CD4-positive, alpha-beta T cell (primary cell): ENCODE measurements at regions not wholly inside any gene's neighbourhood (a gene's known extent, or its start where the extent isn't known, plus 50 kb on each side); places are given as distances from the start of the nearest gene placed in this dataset.

Experiments
- ATAC-seq: fragments of 200-7000 bp; cut with Tn5 transposase; one replicate; pipeline ENCODE4 v1.10.0; 2022; ENCODE audit warnings: mild to moderate bottlenecking; ENCODE audit not compliant: poor library complexity
- CTCF ChIA-PET: fragments of 350-600 bp; sonication (Branson Sonifier 250); formaldehyde crosslinking; loops from one replicate; lab custom pipeline; 2021; ENCODE audit warnings: antibody characterized with exemption, inconsistent platforms; lab: Charles Lee
- POLR2A ChIA-PET: fragments of 350-600 bp; sonication (Branson Sonifier 250); formaldehyde crosslinking; loops from one replicate; lab custom pipeline; 2021; ENCODE audit warnings: antibody characterized with exemption, inconsistent platforms; lab: Charles Lee
- DNase-seq, 14 experiments: peaks; one replicate each; pipeline ENCODE4 v3.0.0-alpha.2; 2013 to 2020; ENCODE audit warnings: mixed read lengths in 2 of 14
- H3K27ac ChIP-seq, 2 donors: one replicate each; pipeline versions ENCODE4 v1.5.1 to v1.7.0; 2013; ENCODE audit warnings: low read length in 2 of 2, low read depth in 1 of 2, mild to moderate bottlenecking in 1 of 2
- H3K27me3 ChIP-seq, 2 experiments: 1 replicate in 1 of 2; 2 replicates in 1 of 2; pipeline versions ENCODE4 v1.6.1 to v1.7.0; 2013; ENCODE audit warnings: low read length in 2 of 2, control low read depth in 1 of 2, mild to moderate bottlenecking in 1 of 2, moderate library complexity in 1 of 2; ENCODE audit not compliant: insufficient read depth in 2 of 2, control insufficient read depth in 1 of 2
- H3K36me3 ChIP-seq: one replicate; pipeline ENCODE4 v1.6.1; 2013; ENCODE audit warnings: low read length, control low read depth; ENCODE audit not compliant: insufficient read depth
- H3K4me1 ChIP-seq: one replicate; pipeline ENCODE4 v1.6.1; 2013; ENCODE audit warnings: low read length, control low read depth; ENCODE audit not compliant: insufficient read depth
- H3K4me3 ChIP-seq: one replicate; pipeline ENCODE4 v1.5.1; 2013; ENCODE audit warnings: mild to moderate bottlenecking, low read length, moderate library complexity
- H3K9me3 ChIP-seq, 2 experiments: 1 replicate in 1 of 2; 2 replicates in 1 of 2; pipeline versions ENCODE4 v1.6.1 to v1.7.0; 2013; ENCODE audit warnings: low read length in 2 of 2, mild to moderate bottlenecking in 2 of 2, control low read depth in 1 of 2, moderate library complexity in 1 of 2; ENCODE audit not compliant: control insufficient read depth in 1 of 2, insufficient read depth in 1 of 2
- H3K27ac Mint-ChIP-seq: one replicate; pipeline ENCODE4 v1.8.0; 2020; ENCODE audit warnings: mixed read lengths
- H3K27me3 Mint-ChIP-seq: one replicate; pipeline ENCODE4 v1.8.0; 2021; ENCODE audit warnings: mixed read lengths
- H3K36me3 Mint-ChIP-seq: one replicate; pipeline ENCODE4 v1.8.0; 2021; ENCODE audit warnings: low read depth, mixed read lengths
- H3K4me1 Mint-ChIP-seq: one replicate; pipeline ENCODE4 v1.8.0; 2021; ENCODE audit warnings: low read depth, mixed read lengths
- H3K4me3 Mint-ChIP-seq: one replicate; pipeline ENCODE4 v1.8.0; 2020; ENCODE audit warnings: mild to moderate bottlenecking, mixed read lengths
- H3K9me3 Mint-ChIP-seq: one replicate; pipeline ENCODE4 v1.8.0; 2020; ENCODE audit warnings: mixed read lengths
- intact Hi-C, 2 experiments: fragments of 100-400 bp; cut with DNase I in 1 of 2; cut with micrococcal nuclease in 1 of 2; formaldehyde crosslinking; loops; one replicate each; pipeline versions ENCODE4 v1.15.1 to v1.9.0; 2023 to 2025; cut with DNase I, micrococcal nuclease
- TF ChIP-seq, protein P1 (sequence below): fragments of 200-600 bp; IDR thresholded peaks from one replicate; pipeline ENCODE4 v1.8.0; 2022; ENCODE audit warnings: antibody characterized with exemption, mild to moderate bottlenecking

DNA sequence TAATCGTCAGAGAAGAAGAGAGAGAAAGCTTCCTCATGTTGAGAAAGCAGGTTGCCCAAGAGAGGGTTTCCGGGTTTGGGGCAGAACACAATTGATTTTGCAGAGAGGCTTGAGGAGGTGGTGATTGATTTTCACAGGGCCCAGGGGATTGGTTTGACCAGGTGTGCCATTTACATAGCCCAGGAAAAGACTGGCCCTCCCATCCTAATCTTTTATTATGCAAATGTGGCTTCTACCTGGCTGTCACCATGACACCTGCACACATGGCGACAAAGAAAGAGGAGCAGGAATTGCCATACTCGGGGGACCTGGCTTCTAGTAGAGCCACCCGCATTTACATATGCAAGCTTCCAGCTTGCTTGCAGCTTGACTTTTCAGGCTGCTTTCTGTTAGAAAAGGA lies 405.3 kb downstream of the PPP4R3C start:
- H3K36me3 Mint-ChIP-seq: no peaks in the 10 kb centered on the region
- H3K9me3 Mint-ChIP-seq: no peaks in the 10 kb centered on the region
- H3K4me3 Mint-ChIP-seq: no peak overlapping the region
- H3K27ac ChIP-seq: no peak overlapping the region
- no peak overlapping the region for H3K27ac Mint-ChIP-seq
- no peaks in the 10 kb centered on the region for H3K36me3 ChIP-seq
- ATAC-seq (no peak), DNase-seq (no peak)
- ChIA-PET POLR2A (no interaction called here), CTCF (no interaction called here)
- H3K27me3 Mint-ChIP-seq: no peaks in the 10 kb centered on the region
- no peaks in the 10 kb centered on the region for H3K4me1 Mint-ChIP-seq
- no peaks in the 10 kb centered on the region for H3K27me3 ChIP-seq
- H3K9me3 ChIP-seq: no peaks in the 10 kb centered on the region
- intact Hi-C loops: no loop called here
- no peaks in the 10 kb centered on the region for H3K4me1 ChIP-seq
- TF ChIP-seq, protein P1, sequence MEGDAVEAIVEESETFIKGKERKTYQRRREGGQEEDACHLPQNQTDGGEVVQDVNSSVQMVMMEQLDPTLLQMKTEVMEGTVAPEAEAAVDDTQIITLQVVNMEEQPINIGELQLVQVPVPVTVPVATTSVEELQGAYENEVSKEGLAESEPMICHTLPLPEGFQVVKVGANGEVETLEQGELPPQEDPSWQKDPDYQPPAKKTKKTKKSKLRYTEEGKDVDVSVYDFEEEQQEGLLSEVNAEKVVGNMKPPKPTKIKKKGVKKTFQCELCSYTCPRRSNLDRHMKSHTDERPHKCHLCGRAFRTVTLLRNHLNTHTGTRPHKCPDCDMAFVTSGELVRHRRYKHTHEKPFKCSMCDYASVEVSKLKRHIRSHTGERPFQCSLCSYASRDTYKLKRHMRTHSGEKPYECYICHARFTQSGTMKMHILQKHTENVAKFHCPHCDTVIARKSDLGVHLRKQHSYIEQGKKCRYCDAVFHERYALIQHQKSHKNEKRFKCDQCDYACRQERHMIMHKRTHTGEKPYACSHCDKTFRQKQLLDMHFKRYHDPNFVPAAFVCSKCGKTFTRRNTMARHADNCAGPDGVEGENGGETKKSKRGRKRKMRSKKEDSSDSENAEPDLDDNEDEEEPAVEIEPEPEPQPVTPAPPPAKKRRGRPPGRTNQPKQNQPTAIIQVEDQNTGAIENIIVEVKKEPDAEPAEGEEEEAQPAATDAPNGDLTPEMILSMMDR: no peak
- no peak overlapping the region for H3K4me3 ChIP-seq

DNA sequence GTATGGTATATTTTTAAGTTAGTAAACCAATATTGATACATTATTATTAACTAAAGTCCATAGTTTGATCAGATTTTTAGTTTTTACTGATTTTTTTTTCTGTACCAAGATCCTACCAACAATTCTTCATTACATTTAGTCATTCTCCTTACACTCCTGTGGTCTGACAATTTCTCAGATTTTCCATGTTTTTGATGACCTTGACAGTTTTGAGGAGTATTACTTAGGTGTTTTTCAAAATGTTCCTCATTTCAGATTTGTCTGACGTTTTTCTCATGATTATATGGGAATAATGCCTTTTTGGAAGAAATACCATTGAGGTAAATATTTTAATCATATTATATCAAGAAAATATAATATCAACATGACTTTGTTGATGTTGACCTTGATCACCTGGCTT lies 423.8 kb downstream of the PPP4R3C start:
- no peak overlapping the region for H3K27ac Mint-ChIP-seq
- CTCF ChIA-PET: no interaction called here
- no peak overlapping the region for H3K4me3 Mint-ChIP-seq
- POLR2A ChIA-PET: no interaction called here
- H3K4me1 Mint-ChIP-seq: no peaks in the 10 kb centered on the region
- H3K27me3 Mint-ChIP-seq: no peaks in the 10 kb centered on the region
- no peak overlapping the region for H3K27ac ChIP-seq
- no peaks in the 10 kb centered on the region for H3K9me3 Mint-ChIP-seq
- TF ChIP-seq, protein P1: no peak
- H3K27me3 ChIP-seq: no peaks in the 10 kb centered on the region
- ATAC-seq: no peak
- no peaks in the 10 kb centered on the region for H3K9me3 ChIP-seq
- no peaks in the 10 kb centered on the region for H3K4me1 ChIP-seq
- intact Hi-C loops: no loop called here
- no peak overlapping the region for H3K4me3 ChIP-seq
- H3K36me3 Mint-ChIP-seq: no peaks in the 10 kb centered on the region
- DNase-seq: no peak
- no peaks in the 10 kb centered on the region for H3K36me3 ChIP-seq

DNA sequence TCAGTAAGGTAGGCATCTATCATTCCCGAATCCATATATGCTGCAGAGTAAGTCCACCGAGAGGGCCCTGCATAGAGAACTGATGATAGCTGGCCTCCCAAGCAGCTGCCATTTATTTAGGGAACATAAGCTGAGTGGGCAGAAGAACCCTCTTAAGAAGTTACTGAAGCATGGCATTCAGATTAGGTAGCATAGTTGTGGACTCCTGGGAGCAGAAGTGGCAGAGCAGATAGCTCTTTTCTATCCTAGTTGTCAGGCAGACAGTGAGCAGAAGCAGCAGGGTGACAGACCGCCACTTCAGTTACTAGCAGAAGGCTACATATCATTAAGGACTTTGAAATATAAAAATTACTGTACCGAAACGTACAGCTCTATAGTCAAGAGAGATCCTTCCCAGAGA lies 454.7 kb downstream of the PPP4R3C start:
- DNase-seq (no peak), ATAC-seq (no peak)
- POLR2A ChIA-PET: no interaction called here
- Histone ChIP-seq H3K27ac (no peak overlapping the region), H3K36me3 (no peaks in the 10 kb centered on the region), H3K4me1 (no peaks in the 10 kb centered on the region), H3K9me3 (no peaks in the 10 kb centered on the region), H3K4me3 (no peak overlapping the region), H3K27me3 (no peaks in the 10 kb centered on the region)
- Mint-ChIP-seq H3K36me3 (no peaks in the 10 kb centered on the region), H3K27ac (no peak overlapping the region), H3K27me3 (no peaks in the 10 kb centered on the region), H3K4me1 (no peaks in the 10 kb centered on the region), H3K9me3 (no peaks in the 10 kb centered on the region), H3K4me3 (no peak overlapping the region)
- TF ChIP-seq, protein P1: no peak
- CTCF ChIA-PET: no interaction called here
- intact Hi-C loops: no loop called here
